A549 (cell line): ENCODE measurements at regions not wholly inside any gene's neighbourhood (a gene's known extent, or its start where the extent isn't known, plus 50 kb on each side); places are given as distances from the start of the nearest gene placed in this dataset.
A peak's percentile ranks its signal among the peaks of the same experiment; 100 is the strongest.
"Not testable (repeated sequence)": the region's sequence is repeated elsewhere in the genome, so short reads cannot be mapped to it uniquely, and the experiment has no call there.

ENCODE experiments used
- ATAC-seq, 2 experiments: fragments of 200-7000 bp in 1 of 2; fragments of >200 bp in 1 of 2; cut with Nextera tagmentation in 1 of 2; cut with Tn5 transposase in 1 of 2; 3 replicates each; pipeline versions ENCODE4 v1.8.0 to v1.9.1; 2018 to 2020; ENCODE audit warnings: mild to moderate bottlenecking in 1 of 2, moderate library complexity in 1 of 2
- CTCF ChIA-PET: fragments of 300-600 bp; sonication (Branson Sonifier 250); formaldehyde crosslinking; extraction: SDS; loops from one replicate; lab custom pipeline; 2021; ENCODE audit warnings: antibody characterized with exemption, inconsistent platforms; lab: Yijun Ruan, JAX
- POLR2A ChIA-PET: fragments of 350-600 bp; formaldehyde crosslinking; extraction: SDS; loops from one replicate; lab custom pipeline; 2021; ENCODE audit warnings: antibody characterized with exemption, inconsistent platforms; lab: Yijun Ruan, JAX
- DNase-seq, 2 experiments: peaks; one replicate each; pipeline versions ENCODE4 v3.0.0 to v3.0.0-alpha.2; 2011 to 2016; ENCODE audit warnings: low read depth in 1 of 2, low spot score in 1 of 2
- FAIRE-seq: peaks from 2 replicates; lab custom pipeline; 2011; peaks lifted over from hg19 to GRCh38; lab: Jason Lieb, UNC
- H3K27ac ChIP-seq, 2 experiments: fragments of >200 bp; sonication (Bioruptor Twin); formaldehyde crosslinking; 3 replicates each; pipeline ENCODE4 v1.5.1; 2016 to 2017
- H3K4me1 ChIP-seq: fragments of >200 bp; sonication (Bioruptor Twin); formaldehyde crosslinking; 3 replicates; pipeline ENCODE4 v1.6.1; 2016
- H3K4me2 ChIP-seq: fragments of >200 bp; sonication (Bioruptor Twin); formaldehyde crosslinking; 3 replicates; pipeline ENCODE4 v1.6.1; 2016
- H3K4me3 ChIP-seq: fragments of >200 bp; sonication (Bioruptor Twin); formaldehyde crosslinking; 3 replicates; pipeline ENCODE4 v1.5.1; 2016
- H3K9me3 ChIP-seq: fragments of >200 bp; sonication (Bioruptor Twin); formaldehyde crosslinking; 3 replicates; pipeline ENCODE4 v1.6.1; 2016
- BCL3 ChIP-seq: fragments of >200 bp; sonication (Bioruptor Twin); formaldehyde crosslinking; IDR thresholded peaks from 3 replicates; pipeline ENCODE4 v1.6.1; 2016
- CEBPB ChIP-seq, 2 experiments: fragments of >200 bp in 1 of 2; sonication (Bioruptor Twin) in 1 of 2; formaldehyde crosslinking in 1 of 2; IDR thresholded peaks; 2 replicates each; pipeline ENCODE4 v1.6.1; 2012 to 2016
- CHD2 ChIP-seq: fragments of 150-350 bp; IDR thresholded peaks from 2 replicates; pipeline ENCODE4 v1.6.1; 2014; ENCODE audit warnings: low read length; ENCODE audit not compliant: partially characterized antibody
- E2F6 ChIP-seq: IDR thresholded peaks from 2 replicates; pipeline ENCODE4 v1.6.1; 2012; ENCODE audit warnings: low read depth, borderline replicate concordance
- FOSB ChIP-seq: fragments of 250-450 bp; sonication (Bioruptor Pico); IDR thresholded peaks from 2 replicates; pipeline ENCODE4 v1.5.0; 2020; ENCODE audit warnings: mild to moderate bottlenecking, moderate library complexity
- FOSL2 ChIP-seq, 2 experiments: fragments of 450-650 bp in 1 of 2; fragments of >200 bp in 1 of 2; sonication (Bioruptor Twin) in 1 of 2; formaldehyde crosslinking; IDR thresholded peaks; 2 replicates each; pipeline versions ENCODE4 v1.5.0 to v1.6.1; 2016 to 2020; ENCODE audit warnings: mild to moderate bottlenecking in 1 of 2, moderate library complexity in 1 of 2
- HDAC2 ChIP-seq: fragments of 200-600 bp; sonication (generic); IDR thresholded peaks from 2 replicates; pipeline ENCODE4 v1.6.1; 2016
- HOXA7 ChIP-seq: fragments of 250-450 bp; sonication (Bioruptor Pico); IDR thresholded peaks from 2 replicates; pipeline ENCODE4 v1.5.0; 2020; ENCODE audit warnings: mild to moderate bottlenecking, moderate library complexity
- HOXB5 ChIP-seq: fragments of 250-450 bp; sonication (Bioruptor Pico); IDR thresholded peaks from 2 replicates; pipeline ENCODE4 v1.5.0; 2020; ENCODE audit warnings: mild to moderate bottlenecking, moderate library complexity
- MAFK ChIP-seq: fragments of 450-650 bp; IDR thresholded peaks from 2 replicates; pipeline ENCODE4 v1.6.1; 2014; ENCODE audit not compliant: partially characterized antibody
- MAZ ChIP-seq: fragments of 150-350 bp; IDR thresholded peaks from 2 replicates; pipeline ENCODE4 v1.6.1; 2014; ENCODE audit warnings: antibody characterized with exemption, low read depth, low read length, borderline replicate concordance
- NFE2L2 ChIP-seq: fragments of 150-350 bp; conservative IDR thresholded peaks from 2 replicates; pipeline ENCODE4 v1.6.1; 2014; ENCODE audit warnings: low read length
- PBX3 ChIP-seq: IDR thresholded peaks from 2 replicates; pipeline ENCODE4 v1.6.1; 2012
- PHF8 ChIP-seq: fragments of 200-600 bp; sonication (generic); IDR thresholded peaks from 2 replicates; pipeline ENCODE4 v1.6.1; 2016; ENCODE audit warnings: low read depth, mild to moderate bottlenecking, antibody characterized with exemption, moderate library complexity, borderline replicate concordance
- RAD21 ChIP-seq, 2 experiments: fragments of >200 bp in 1 of 2; sonication (Bioruptor Twin) in 1 of 2; formaldehyde crosslinking in 1 of 2; IDR thresholded peaks in 1 of 2; conservative IDR thresholded peaks in 1 of 2; 2 replicates in 1 of 2; 3 replicates in 1 of 2; pipeline ENCODE4 v1.6.1; 2012 to 2018; ENCODE audit warnings: inconsistent platforms in 1 of 2
- REST ChIP-seq: fragments of 200-600 bp; sonication (generic); IDR thresholded peaks from 2 replicates; pipeline ENCODE4 v1.6.1; 2016; ENCODE audit warnings: antibody characterized with exemption, mild to moderate bottlenecking, moderate library complexity
- TP53 ChIP-seq: fragments of 250-450 bp; sonication (Bioruptor Pico); IDR thresholded peaks from 2 replicates; pipeline ENCODE4 v1.5.0; 2021; ENCODE audit warnings: mild to moderate bottlenecking, moderate library complexity
- USF2 ChIP-seq: fragments of 450-650 bp; IDR thresholded peaks from 2 replicates; pipeline ENCODE4 v1.6.1; 2014; ENCODE audit warnings: antibody characterized with exemption
- ZFP36 ChIP-seq: fragments of 450-650 bp; IDR thresholded peaks from 2 replicates; pipeline ENCODE4 v1.6.1; 2014; ENCODE audit warnings: borderline replicate concordance; ENCODE audit not compliant: partially characterized antibody
- ZNF302 ChIP-seq: fragments of 250-450 bp; sonication (Bioruptor Pico); IDR thresholded peaks from 2 replicates; pipeline ENCODE4 v1.9.0; 2021; ENCODE audit warnings: inconsistent platforms, mild to moderate bottlenecking, moderate library complexity
- ZSCAN20 ChIP-seq: fragments of 250-450 bp; sonication (Bioruptor Pico); IDR thresholded peaks from 2 replicates; pipeline ENCODE4 v1.8.0; 2022; ENCODE audit warnings: mild to moderate bottlenecking, moderate library complexity
- WGBS: methylation state at CpG from one replicate; pipeline ENCODE4 v1.1.6; 2017; ENCODE audit errors: missing lambda C conversion rate; 5-methylcytosine and 5-hydroxymethylcytosine counted together

- ATAC-seq (no peak), DNase-seq (no peak), FAIRE-seq (no peak)
- H3K27ac ChIP-seq, result peak overlapping the region; percentile 70 to 73
- no peak overlapping the region for H3K4me3 ChIP-seq
- H3K4me2 ChIP-seq, result peak overlapping the region; percentile 69
- CTCF ChIA-PET, result interaction anchor here (0.8 kb wide), 1 partner anchor 1245 kb away, joined by 3 read pairs; no protein-coding TSS in a partner anchor
- WGBS, result 3% methylated on average over 1 of the region's 1 CpG
- POLR2A ChIA-PET, result interaction anchor here (0.6 kb wide), 1 partner anchor 16 kb away, joined by 6 read pairs; no protein-coding TSS in a partner anchor
- TF ChIP-seq HOXA7 (no peak), FOSB (CRISPR knock-in tag) (no peak), FOSL2 (IDR thresholded peaks at IDR 0.05) (no peak), FOSL2 (CRISPR knock-in tag; IDR thresholded peaks at IDR 0.05) (no peak), CEBPB (IDR thresholded peaks at IDR 0.05) (no peak), MAFK (no peak), PHF8 (no peak), E2F6 (no peak), ZNF302 (no peak), HDAC2 (no peak), RAD21 (conservative IDR thresholded peaks at IDR 0.05 in 1 of 2, IDR thresholded peaks at IDR 0.05 in 1 of 2) (no peak), HOXB5 (CRISPR knock-in tag) (no peak)
- H3K9me3 ChIP-seq, result no peaks in the 10 kb centered on the region
- H3K4me1 ChIP-seq, result peaks cover 14% of the 10 kb centered on the region
These were observed 618.3 kb upstream of the AUTS2 start for GRCh38 chr7:68980011-68980410.

GRCh38 chr7:68980432-68980831, 617.8 kb upstream of the AUTS2 start:
- DNase-seq, result peak in 1 of 2 experiments; percentile 48
- Histone ChIP-seq H3K27ac (peak overlapping the region; percentile 70 to 73), H3K4me2 (peak overlapping the region; percentile 69), H3K4me1 (peaks cover 14% of the 10 kb centered on the region)
- peak; percentile 36 for FAIRE-seq
- H3K4me3 ChIP-seq; H3K9me3 ChIP-seq; TF ChIP-seq FOSL2 (IDR thresholded peaks at IDR 0.05): not testable (repeated sequence)
- 0% methylated on average over 2 of the region's 2 CpGs for WGBS
- ChIA-PET POLR2A (interaction anchor here (0.6 kb wide), 1 partner anchor 15 kb away, joined by 6 read pairs; no protein-coding TSS in a partner anchor), CTCF (interaction anchor here (0.8 kb wide), 1 partner anchor 1245 kb away, joined by 3 read pairs; no protein-coding TSS in a partner anchor)
- ATAC-seq, result peak in 1 of 2 experiments; percentile 52; a peak in 2 of 6 replicates
- peak; percentile 18; the same call in 1 of the 2 replicates for TF ChIP-seq FOSL2 (CRISPR knock-in tag; IDR thresholded peaks at IDR 0.05)
- peak; percentile 56 for TF ChIP-seq MAFK

- no peak for ATAC-seq
- POLR2A ChIA-PET, result no interaction called here
- TF ChIP-seq CHD2 (no peak), REST (no peak), BCL3 (no peak), MAZ (no peak), PBX3 (no peak), HDAC2 (no peak), RAD21 (conservative IDR thresholded peaks at IDR 0.05 in 1 of 2, IDR thresholded peaks at IDR 0.05 in 1 of 2) (no peak), FOSL2 (IDR thresholded peaks at IDR 0.05) (no peak), FOSL2 (CRISPR knock-in tag; IDR thresholded peaks at IDR 0.05) (no peak), USF2 (no peak), ZSCAN20 (CRISPR knock-in tag) (no peak), NFE2L2 (no peak), TP53 (no peak), ZFP36 (no peak)
- no peak for FAIRE-seq
- DNase-seq, result no peak
- Histone ChIP-seq H3K4me3 (no peak overlapping the region), H3K27ac (no peak overlapping the region), H3K4me1 (peaks cover 14% of the 10 kb centered on the region), H3K4me2 (no peak overlapping the region), H3K9me3 (peaks cover 14% of the 10 kb centered on the region; the same call in 1 of the 3 replicates)
- WGBS, result 65% methylated on average over 7 of the region's 7 CpGs
- CTCF ChIA-PET, result interaction anchor here (0.9 to 1.8 kb wide), 2 partner anchors 11 to 80 kb away, joined by 3 to 5 read pairs; no protein-coding TSS in a partner anchor
These were observed 614.0 kb upstream of the AUTS2 start for GRCh38 chr7:68984306-68984705.
